Skin epidermis (tissue), 12 donors: ENCODE measurements at regions not wholly inside any gene's neighbourhood (a gene's known extent, or its start where the extent isn't known, plus 50 kb on each side); places are given as distances from the start of the nearest gene placed in this dataset.
"Not testable (repeated sequence)": the region's sequence is repeated elsewhere in the genome, so short reads cannot be mapped to it uniquely, and the experiment has no call there.

Experiments used
- H3K27ac ChIP-seq, 21 experiments: fragments of 200-600 bp; sonication (generic) in 11 of 21; one replicate each; pipeline ENCODE4 v1.5.0; 2020; ENCODE audit warnings: mild to moderate bottlenecking in 3 of 21, inconsistent platforms in 2 of 21, moderate library complexity in 2 of 21
- H3K4me3 ChIP-seq, 7 experiments: fragments of 200-600 bp; sonication (generic) in 2 of 7; one replicate each; pipeline ENCODE4 v1.5.0; 2020; ENCODE audit warnings: inconsistent platforms in 2 of 7, mild to moderate bottlenecking in 2 of 7, moderate library complexity in 1 of 7

- no peak overlapping the region for H3K4me3 ChIP-seq
Measured at GRCh38 chr7:96825285-96825684, 115.6 kb upstream of the SEM1 start.

GRCh38 chr7:96826089-96826488, 116.4 kb upstream of the SEM1 start:
- Histone ChIP-seq H3K4me3 (no peak overlapping the region), H3K27ac (no peak overlapping the region)

More at GRCh38 chr7:96825285-96825684, 115.6 kb upstream of the SEM1 start:
- H3K27ac ChIP-seq, result no peak overlapping the region

- Histone ChIP-seq H3K27ac (no peak overlapping the region), H3K4me3 (no peak overlapping the region)
Measured at GRCh38 chr7:96827701-96828100, 118.1 kb upstream of the SEM1 start.

GRCh38 chr7:96829121-96829520, 119.5 kb upstream of the SEM1 start:
- H3K27ac ChIP-seq, H3K4me3 ChIP-seq: not testable (repeated sequence)

GRCh38 chr7:96831446-96831845, 121.8 kb upstream of the SEM1 start:
- Histone ChIP-seq H3K27ac (no peak overlapping the region), H3K4me3 (no peak overlapping the region)

GRCh38 chr7:96832092-96832662, 122.5 kb upstream of the SEM1 start:
- Histone ChIP-seq H3K27ac (no peak overlapping the region), H3K4me3 (no peak overlapping the region)

GRCh38 chr7:96833676-96834453, 124.2 kb upstream of the SEM1 start:
- Histone ChIP-seq H3K4me3 (no peak overlapping the region), H3K27ac (no peak overlapping the region)

GRCh38 chr7:96836456-96836855, 126.8 kb upstream of the SEM1 start:
- H3K4me3 ChIP-seq, result no peak overlapping the region
- no peak overlapping the region for H3K27ac ChIP-seq

- Histone ChIP-seq H3K4me3 (no peak overlapping the region), H3K27ac (no peak overlapping the region)
Measured at GRCh38 chr7:96837593-96837992, 127.9 kb upstream of the SEM1 start.

GRCh38 chr7:96838481-96838880, 128.8 kb upstream of the SEM1 start:
- H3K27ac ChIP-seq, result no peak overlapping the region
- no peak overlapping the region for H3K4me3 ChIP-seq

GRCh38 chr7:96855139-96855538, 145.5 kb upstream of the SEM1 start:
- Histone ChIP-seq H3K27ac (no peak overlapping the region), H3K4me3 (no peak overlapping the region)

- H3K4me3 ChIP-seq, result no peak overlapping the region
- H3K27ac ChIP-seq, result no peak overlapping the region
Measured at GRCh38 chr7:96855691-96856090, 146.0 kb upstream of the SEM1 start.

GRCh38 chr7:96869538-96869937, 135.8 kb upstream of the DLX6 start:
- Histone ChIP-seq H3K27ac (no peak overlapping the region), H3K4me3 (no peak overlapping the region)

GRCh38 chr7:96870185-96870584, 135.2 kb upstream of the DLX6 start:
- Histone ChIP-seq H3K4me3 (no peak overlapping the region), H3K27ac (no peak overlapping the region)

GRCh38 chr7:96870934-96871333, 134.4 kb upstream of the DLX6 start:
- H3K27ac ChIP-seq, result no peak overlapping the region

GRCh38 chr7:96887426-96887825, 117.9 kb upstream of the DLX6 start:
- no peak overlapping the region for H3K4me3 ChIP-seq
- H3K27ac ChIP-seq, result no peak overlapping the region

More at GRCh38 chr7:96870934-96871333, 134.4 kb upstream of the DLX6 start:
- H3K4me3 ChIP-seq, result no peak overlapping the region

GRCh38 chr7:96899108-96899507, 106.2 kb upstream of the DLX6 start:
- Histone ChIP-seq H3K4me3 (no peak overlapping the region), H3K27ac (no peak overlapping the region)

GRCh38 chr7:96901822-96902445, 103.4 kb upstream of the DLX6 start:
- no peak overlapping the region for H3K27ac ChIP-seq
- H3K4me3 ChIP-seq, result no peak overlapping the region

- Histone ChIP-seq H3K27ac (no peak overlapping the region), H3K4me3 (no peak overlapping the region)
Measured at GRCh38 chr7:96903906-96904305, 101.4 kb upstream of the DLX6 start.

- no peak overlapping the region for H3K27ac ChIP-seq
- no peak overlapping the region for H3K4me3 ChIP-seq
Measured at GRCh38 chr7:96910486-96910885, 94.9 kb upstream of the DLX6 start.

- Histone ChIP-seq H3K27ac (no peak overlapping the region), H3K4me3 (no peak overlapping the region)
Measured at GRCh38 chr7:96915029-96915428, 90.3 kb upstream of the DLX6 start.
